Loucy (cell line): ENCODE measurements at regions not wholly inside any gene's neighbourhood (a gene's known extent, or its start where the extent isn't known, plus 50 kb on each side); places are given as distances from the start of the nearest gene placed in this dataset.

Source experiments
- H2AFZ ChIP-seq: fragments of 200-600 bp; sonication (generic); 2 replicates; pipeline ENCODE4 v1.6.0; 2016; ENCODE audit warnings: antibody characterized with exemption, mild to moderate bottlenecking, low read length, moderate library complexity
- H3F3A ChIP-seq: fragments of 200-600 bp; 2 replicates; pipeline ENCODE4 v1.6.0; 2016; ENCODE audit warnings: antibody characterized with exemption, low read depth, mild to moderate bottlenecking
- H3K27me3 ChIP-seq: fragments of 200-600 bp; sonication (generic); 2 replicates; pipeline ENCODE4 v1.6.1; 2014; ENCODE audit warnings: low read length, mild to moderate bottlenecking; ENCODE audit not compliant: insufficient read depth, poor library complexity, severe bottlenecking
- H3K36me3 ChIP-seq: fragments of 200-600 bp; sonication (generic); 2 replicates; pipeline ENCODE4 v1.6.1; 2016; ENCODE audit warnings: low read length; ENCODE audit not compliant: insufficient read depth
- H3K4me1 ChIP-seq: fragments of 200-600 bp; sonication (generic); 2 replicates; pipeline ENCODE4 v1.5.1; 2014; ENCODE audit warnings: low read length, mild to moderate bottlenecking; ENCODE audit not compliant: insufficient read depth, poor library complexity, severe bottlenecking
- H3K4me2 ChIP-seq: fragments of 200-600 bp; sonication (generic); 2 replicates; pipeline ENCODE4 v1.6.0; 2014; ENCODE audit warnings: antibody characterized with exemption, low read length, low read depth, mild to moderate bottlenecking; ENCODE audit not compliant: poor library complexity, severe bottlenecking
- H3K4me3 ChIP-seq: fragments of 200-600 bp; sonication (generic); 2 replicates; pipeline ENCODE4 v1.5.1; 2014; ENCODE audit warnings: low read length, mild to moderate bottlenecking, mixed read lengths; ENCODE audit not compliant: poor library complexity, severe bottlenecking
- H3K79me2 ChIP-seq: fragments of 200-600 bp; sonication (generic); 2 replicates; pipeline ENCODE4 v1.6.1; 2014; ENCODE audit warnings: low read length; ENCODE audit not compliant: insufficient read depth
- H3K9ac ChIP-seq: fragments of 200-600 bp; sonication (generic); 2 replicates; pipeline ENCODE4 v1.6.0; 2014; ENCODE audit warnings: mild to moderate bottlenecking, low read depth, low read length, moderate library complexity; ENCODE audit not compliant: poor library complexity, severe bottlenecking
- H3K9me2 ChIP-seq: fragments of 200-600 bp; sonication (generic); replicated peaks from 2 replicates; pipeline ENCODE4 v1.6.1; 2016; ENCODE audit warnings: low read depth, low read length, mixed read lengths
- H3K9me3 ChIP-seq: fragments of 200-600 bp; sonication (generic); 2 replicates; pipeline ENCODE4 v1.6.1; 2014; ENCODE audit warnings: mild to moderate bottlenecking, antibody characterized with exemption, low read length, low read depth; ENCODE audit not compliant: insufficient read depth
- H4K20me1 ChIP-seq: fragments of 200-600 bp; sonication (generic); 2 replicates; pipeline ENCODE4 v1.6.0; 2014; ENCODE audit warnings: antibody characterized with exemption, low read length, mild to moderate bottlenecking; ENCODE audit not compliant: insufficient read depth, poor library complexity, severe bottlenecking
- EZH2phosphoT487 ChIP-seq: fragments of 200-600 bp; IDR thresholded peaks from 2 replicates; pipeline ENCODE4 v1.6.1; 2018; ENCODE audit warnings: antibody characterized with exemption, mild to moderate bottlenecking, moderate library complexity, borderline replicate concordance
- TF ChIP-seq, protein P1 (sequence below): fragments of 200-600 bp; sonication (generic); conservative IDR thresholded peaks from 2 replicates; pipeline ENCODE4 v1.5.1; 2014; ENCODE audit warnings: mild to moderate bottlenecking, antibody characterized with exemption, low read length

DNA sequence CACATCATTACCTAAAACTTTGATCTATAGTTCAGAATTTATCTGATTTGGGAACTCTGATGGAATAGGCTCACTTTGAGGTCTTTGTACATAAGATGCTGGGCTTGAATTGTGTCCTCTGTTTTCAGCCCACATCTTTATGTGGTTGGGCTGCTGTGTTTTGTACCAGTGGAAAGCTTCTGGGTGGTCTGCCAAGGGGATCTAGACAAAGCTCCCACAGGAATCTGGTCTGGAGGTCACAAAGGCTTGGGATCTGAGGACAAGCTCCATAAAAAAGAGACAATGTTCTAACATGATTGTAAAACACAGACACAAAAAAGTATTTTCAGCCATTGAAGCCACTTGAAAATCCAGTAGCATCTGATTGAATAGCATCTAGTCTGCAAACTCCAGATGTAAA lies 393.5 kb upstream of the PITX2 start:
- Histone ChIP-seq H3K79me2 (no peaks in the 10 kb centered on the region), H2AFZ (no peak overlapping the region), H3K9ac (no peak overlapping the region), H3K36me3 (no peaks in the 10 kb centered on the region), H3K4me1 (no peaks in the 10 kb centered on the region), H3F3A (no peaks in the 10 kb centered on the region), H3K9me3 (no peaks in the 10 kb centered on the region), H3K4me3 (no peak overlapping the region), H3K4me2 (no peak overlapping the region), H3K9me2 (no peaks in the 10 kb centered on the region), H4K20me1 (no peaks in the 10 kb centered on the region), H3K27me3 (no peaks in the 10 kb centered on the region)
- TF ChIP-seq, protein P1, sequence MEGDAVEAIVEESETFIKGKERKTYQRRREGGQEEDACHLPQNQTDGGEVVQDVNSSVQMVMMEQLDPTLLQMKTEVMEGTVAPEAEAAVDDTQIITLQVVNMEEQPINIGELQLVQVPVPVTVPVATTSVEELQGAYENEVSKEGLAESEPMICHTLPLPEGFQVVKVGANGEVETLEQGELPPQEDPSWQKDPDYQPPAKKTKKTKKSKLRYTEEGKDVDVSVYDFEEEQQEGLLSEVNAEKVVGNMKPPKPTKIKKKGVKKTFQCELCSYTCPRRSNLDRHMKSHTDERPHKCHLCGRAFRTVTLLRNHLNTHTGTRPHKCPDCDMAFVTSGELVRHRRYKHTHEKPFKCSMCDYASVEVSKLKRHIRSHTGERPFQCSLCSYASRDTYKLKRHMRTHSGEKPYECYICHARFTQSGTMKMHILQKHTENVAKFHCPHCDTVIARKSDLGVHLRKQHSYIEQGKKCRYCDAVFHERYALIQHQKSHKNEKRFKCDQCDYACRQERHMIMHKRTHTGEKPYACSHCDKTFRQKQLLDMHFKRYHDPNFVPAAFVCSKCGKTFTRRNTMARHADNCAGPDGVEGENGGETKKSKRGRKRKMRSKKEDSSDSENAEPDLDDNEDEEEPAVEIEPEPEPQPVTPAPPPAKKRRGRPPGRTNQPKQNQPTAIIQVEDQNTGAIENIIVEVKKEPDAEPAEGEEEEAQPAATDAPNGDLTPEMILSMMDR: no peak
- TF ChIP-seq EZH2phosphoT487: no peak

DNA sequence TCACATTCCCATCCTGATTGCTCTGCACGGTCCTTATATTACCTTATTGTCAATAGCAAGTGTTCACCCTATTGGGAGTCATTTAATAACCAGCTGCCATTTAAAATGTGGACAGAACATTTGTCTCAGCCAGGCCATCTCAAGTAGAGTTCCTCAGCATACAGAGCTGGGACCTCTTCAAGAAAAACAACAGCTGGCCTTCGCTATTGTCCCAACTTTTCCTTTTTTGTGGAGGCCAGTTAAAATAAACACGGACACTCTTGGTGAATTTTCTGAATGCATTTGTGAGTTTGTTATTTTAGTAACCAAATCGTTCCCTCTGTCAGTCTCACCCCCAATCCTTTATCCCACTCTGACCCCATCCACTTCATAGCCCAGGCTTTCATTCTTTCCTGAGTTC lies 395.3 kb upstream of the PITX2 start:
- TF ChIP-seq, protein P1: no peak
- no peak for TF ChIP-seq EZH2phosphoT487
- H2AFZ ChIP-seq: no peak overlapping the region
- no peaks in the 10 kb centered on the region for H3K36me3 ChIP-seq
- no peaks in the 10 kb centered on the region for H3K27me3 ChIP-seq
- no peak overlapping the region for H3K4me2 ChIP-seq
- no peaks in the 10 kb centered on the region for H3K4me1 ChIP-seq
- no peaks in the 10 kb centered on the region; the same call in 1 of the 2 replicates for H3K9me2 ChIP-seq
- H4K20me1 ChIP-seq: no peaks in the 10 kb centered on the region
- H3K79me2 ChIP-seq: no peaks in the 10 kb centered on the region
- no peak overlapping the region for H3K4me3 ChIP-seq
- no peaks in the 10 kb centered on the region for H3K9me3 ChIP-seq
- no peak overlapping the region for H3K9ac ChIP-seq
- H3F3A ChIP-seq: no peaks in the 10 kb centered on the region

DNA sequence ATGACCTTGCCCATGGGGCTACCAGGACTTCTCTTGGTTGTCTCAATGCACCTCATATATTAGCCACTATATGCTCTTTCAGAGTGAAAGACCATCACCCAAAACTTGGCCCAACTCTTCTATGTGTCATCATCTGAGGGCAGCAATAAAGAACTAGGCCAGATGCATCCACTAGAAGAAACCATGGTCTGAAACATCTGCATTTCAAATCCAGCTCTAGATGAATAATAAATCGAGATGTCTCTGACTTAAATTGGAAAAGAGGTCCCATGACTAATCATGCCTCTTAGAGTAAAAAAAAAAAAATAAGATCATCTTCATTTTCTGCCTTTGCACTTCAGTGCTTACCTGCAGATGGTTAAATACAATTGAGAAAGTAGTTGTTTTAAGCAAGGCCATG lies 397.6 kb upstream of the PITX2 start:
- no peak overlapping the region for H3K9ac ChIP-seq
- no peaks in the 10 kb centered on the region for H4K20me1 ChIP-seq

More for the DNA sequence above, 397.6 kb upstream of the PITX2 start:
- Histone ChIP-seq H3K4me2 (no peak overlapping the region), H3K4me1 (no peaks in the 10 kb centered on the region), H3K79me2 (no peaks in the 10 kb centered on the region), H3F3A (no peaks in the 10 kb centered on the region), H3K4me3 (no peak overlapping the region), H3K9me3 (no peaks in the 10 kb centered on the region), H3K27me3 (no peaks in the 10 kb centered on the region), H2AFZ (no peak overlapping the region), H3K36me3 (no peaks in the 10 kb centered on the region), H3K9me2 (no peaks in the 10 kb centered on the region; the same call in 1 of the 2 replicates)
- TF ChIP-seq, protein P1: no peak
- TF ChIP-seq EZH2phosphoT487: no peak
